K562 (cell line): ENCODE measurements at regions not wholly inside any gene's neighbourhood (a gene's known extent, or its start where the extent isn't known, plus 50 kb on each side); places are given as distances from the start of the nearest gene placed in this dataset.

ENCODE experiments used
- CAMTA2 ChIP-seq: fragments of 250-450 bp; sonication (Bioruptor Pico); conservative IDR thresholded peaks from 2 replicates; pipeline ENCODE4 v1.5.1; 2022
- CHD7 ChIP-seq: fragments of 200-600 bp; sonication (generic); IDR thresholded peaks from one replicate; pipeline ENCODE4 v1.6.1; 2012; ENCODE audit warnings: mild to moderate bottlenecking, low read depth, low read length, inconsistent platforms
- FOXP1 ChIP-seq: sonication (generic); formaldehyde crosslinking; IDR thresholded peaks from 2 replicates; pipeline ENCODE4 v1.8.0; 2022; ENCODE audit warnings: mild to moderate bottlenecking, missing genetic modification reagents
- NCOA2 ChIP-seq, 2 experiments: fragments of 450-650 bp; IDR thresholded peaks; 2 replicates each; pipeline ENCODE4 v1.6.1; 2018; ENCODE audit warnings: mild to moderate bottlenecking in 2 of 2, moderate library complexity in 1 of 2; ENCODE audit not compliant: partially characterized antibody in 2 of 2
- RBM39 ChIP-seq: fragments of 200-400 bp; formaldehyde crosslinking; optimal IDR thresholded peaks from 2 replicates; pipeline ENCODE3; 2018; ENCODE audit warnings: low read depth, low read length
- SRSF3 ChIP-seq: fragments of 200-400 bp; formaldehyde crosslinking; IDR thresholded peaks from 2 replicates; pipeline ENCODE4 v1.6.1; 2016; ENCODE audit warnings: mild to moderate bottlenecking, low read length, moderate library complexity; ENCODE audit not compliant: insufficient read depth
- ZNF740 ChIP-seq, 3 experiments: fragments of 200-800 bp in 1 of 3; sonication (Bioruptor generic) in 1 of 3; sonication (generic) in 1 of 3; formaldehyde crosslinking in 1 of 3; IDR thresholded peaks; 2 replicates each; pipeline versions ENCODE4 v1.6.1 to v1.8.0; 2016 to 2022; ENCODE audit warnings: mild to moderate bottlenecking in 2 of 3, missing compliant biosample characterization in 2 of 3, missing genetic modification characterization in 2 of 3, missing genetic modification reagents in 1 of 3
- TF ChIP-seq, protein P1 (sequence below), 3 experiments: IDR thresholded peaks in 2 of 3; conservative IDR thresholded peaks in 1 of 3; 2 replicates each; pipeline ENCODE4 v1.5.1; 2011 to 2012; ENCODE audit warnings: low read length in 3 of 3, mild to moderate bottlenecking in 3 of 3, control low read depth in 2 of 3, improper control_type of control experiment in 1 of 3, inconsistent platforms in 1 of 3, low read depth in 1 of 3, mixed read lengths in 1 of 3, moderate library complexity in 1 of 3; ENCODE audit not compliant: insufficient read depth in 2 of 3

DNA sequence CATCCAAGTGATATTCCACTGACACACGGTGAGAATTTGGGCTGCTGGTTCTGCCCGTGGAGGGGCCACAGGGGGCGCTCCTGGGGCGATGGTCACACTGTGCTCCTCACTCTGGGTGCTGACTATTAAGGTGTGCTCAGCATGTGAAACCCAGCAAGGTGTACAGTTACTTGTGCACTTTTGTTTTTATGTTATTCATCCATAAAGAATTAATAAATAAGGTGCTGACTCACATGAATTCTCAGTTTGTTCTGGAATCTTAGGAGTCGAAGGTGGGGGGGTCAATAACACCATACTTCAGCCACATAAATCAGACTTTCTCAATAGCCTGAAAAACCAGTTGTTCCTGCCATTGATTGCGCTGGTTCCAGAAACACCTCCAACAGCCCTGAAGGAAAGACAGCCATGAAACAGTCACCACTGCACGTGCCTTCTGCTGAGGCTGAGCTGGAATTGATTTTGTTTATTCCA is 53.5 kb upstream of the SPATA12 start (continued):
- no peak for TF ChIP-seq CAMTA2 (CRISPR knock-in tag)
- TF ChIP-seq CHD7: no peak
- peak; percentile 33; the same call in 1 of the 2 replicates for TF ChIP-seq ZNF740 (CRISPR knock-in tag; IDR thresholded peaks at IDR 0.05)
- 0 out of 4 replicates have a peak, but pooled peaks of 1 of the 2 experiments have one; percentile 60 for TF ChIP-seq ZNF740 (tag; IDR thresholded peaks at IDR 0.05)
- TF ChIP-seq FOXP1: no peak
- no peak for TF ChIP-seq NCOA2 (IDR thresholded peaks at IDR 0.05; ENCODE audit: partially characterized antibody in 2 of 2)
- no peak for TF ChIP-seq SRSF3
- TF ChIP-seq RBM39: no peak
- TF ChIP-seq, protein P1, sequence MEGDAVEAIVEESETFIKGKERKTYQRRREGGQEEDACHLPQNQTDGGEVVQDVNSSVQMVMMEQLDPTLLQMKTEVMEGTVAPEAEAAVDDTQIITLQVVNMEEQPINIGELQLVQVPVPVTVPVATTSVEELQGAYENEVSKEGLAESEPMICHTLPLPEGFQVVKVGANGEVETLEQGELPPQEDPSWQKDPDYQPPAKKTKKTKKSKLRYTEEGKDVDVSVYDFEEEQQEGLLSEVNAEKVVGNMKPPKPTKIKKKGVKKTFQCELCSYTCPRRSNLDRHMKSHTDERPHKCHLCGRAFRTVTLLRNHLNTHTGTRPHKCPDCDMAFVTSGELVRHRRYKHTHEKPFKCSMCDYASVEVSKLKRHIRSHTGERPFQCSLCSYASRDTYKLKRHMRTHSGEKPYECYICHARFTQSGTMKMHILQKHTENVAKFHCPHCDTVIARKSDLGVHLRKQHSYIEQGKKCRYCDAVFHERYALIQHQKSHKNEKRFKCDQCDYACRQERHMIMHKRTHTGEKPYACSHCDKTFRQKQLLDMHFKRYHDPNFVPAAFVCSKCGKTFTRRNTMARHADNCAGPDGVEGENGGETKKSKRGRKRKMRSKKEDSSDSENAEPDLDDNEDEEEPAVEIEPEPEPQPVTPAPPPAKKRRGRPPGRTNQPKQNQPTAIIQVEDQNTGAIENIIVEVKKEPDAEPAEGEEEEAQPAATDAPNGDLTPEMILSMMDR (IDR thresholded peaks at IDR 0.05 in 2 of 3, conservative IDR thresholded peaks at IDR 0.05 in 1 of 3; ENCODE audit: insufficient read depth in 2 of 3, low read depth in 1 of 3, low read length in 3 of 3): peak; percentile 52 to 77 (median 62)
